K562 (cell line): ENCODE measurements at regions not wholly inside any gene's neighbourhood (a gene's known extent, or its start where the extent isn't known, plus 50 kb on each side); places are given as distances from the start of the nearest gene placed in this dataset.

Experiments used
- ATAC-seq: fragments of 200-7000 bp; cut with Tn5 transposase; 3 replicates; pipeline ENCODE4 v1.9.1; 2020; ENCODE audit warnings: moderate library complexity
- BruUV-seq: library from RNA; stranded (reverse); fragments of 400-500 nt; replicated peaks from 2 replicates; lab custom pipeline; 2021; lab: Mats Ljungman, UMichigan
- CTCF ChIA-PET: fragments of 300-600 bp; formaldehyde crosslinking; extraction: SDS; loops from one replicate; lab custom pipeline; 2021; ENCODE audit warnings: low intra/inter-chr PET ratio; lab: Yijun Ruan, JAX
- POLR2A ChIA-PET: fragments of 300-600, 350-650 bp; sonication (Branson Sonifier 250); formaldehyde crosslinking; extraction: SDS; loops from one replicate; lab custom pipeline; 2021; ENCODE audit warnings: antibody characterized with exemption, inconsistent platforms; lab: Yijun Ruan, JAX
- DNase-seq, 4 experiments: peaks; one replicate each; pipeline versions ENCODE4 v3.0.0 to v3.0.0-alpha.2; 2011 to 2018; ENCODE audit warnings: low spot score in 3 of 4, mixed read lengths in 3 of 4; ENCODE audit errors: extremely low read depth in 1 of 4
- FAIRE-seq: peaks from 2 replicates; lab custom pipeline; 2011; peaks lifted over from hg19 to GRCh38; lab: Jason Lieb, UNC
- H2AFZ ChIP-seq: 2 replicates; pipeline ENCODE4 v1.6.0; 2011; ENCODE audit warnings: low read depth, low read length, control low read depth, inconsistent platforms
- H3K27ac ChIP-seq: fragments of 200-600 bp; 3 replicates; pipeline ENCODE4 v1.8.0; 2011; ENCODE audit warnings: low read depth, mild to moderate bottlenecking, control low read depth, inconsistent platforms, low read length, moderate library complexity, mixed read lengths; ENCODE audit errors: extremely low read depth
- H3K27me3 ChIP-seq, 2 experiments: fragments of 300-600 bp in 1 of 2; 2 replicates in 1 of 2; 3 replicates in 1 of 2; pipeline versions ENCODE4 v1.6.0 to v1.8.0; 2011; ENCODE audit warnings: inconsistent platforms in 2 of 2, low read length in 2 of 2, mild to moderate bottlenecking in 1 of 2, mixed read lengths in 1 of 2, moderate library complexity in 1 of 2; ENCODE audit not compliant: control insufficient read depth in 2 of 2, insufficient read depth in 2 of 2
- H3K36me3 ChIP-seq: fragments of 300-600 bp; 3 replicates; pipeline ENCODE4 v1.8.0; 2011; ENCODE audit warnings: mild to moderate bottlenecking, low read length, inconsistent platforms; ENCODE audit not compliant: control insufficient read depth, insufficient read depth
- H3K4me1 ChIP-seq, 2 experiments: fragments of 200-600 bp in 1 of 2; replicated peaks in 1 of 2; 2 replicates in 1 of 2; 3 replicates in 1 of 2; pipeline versions ENCODE4 v1.5.1 to v1.8.0; 2011; ENCODE audit warnings: inconsistent platforms in 2 of 2, low read length in 2 of 2, mild to moderate bottlenecking in 1 of 2, mixed read lengths in 1 of 2, moderate library complexity in 1 of 2; ENCODE audit not compliant: control insufficient read depth in 2 of 2, insufficient read depth in 2 of 2
- H3K4me2 ChIP-seq: 2 replicates; pipeline ENCODE4 v1.6.1; 2011; ENCODE audit warnings: low read length, control low read depth, inconsistent platforms, mixed read lengths; ENCODE audit not compliant: insufficient read depth
- H3K4me3 ChIP-seq: fragments of 200-600 bp; sonication (generic), shearing (Covaris generic); 2 replicates; pipeline ENCODE4 v1.5.1; 2016; ENCODE audit warnings: control low read depth, inconsistent platforms
- H3K79me2 ChIP-seq: fragments of 200-600 bp; 3 replicates; pipeline ENCODE4 v1.8.0; 2011; ENCODE audit warnings: low read length, inconsistent platforms; ENCODE audit not compliant: control insufficient read depth, insufficient read depth
- H3K9ac ChIP-seq, 2 experiments: 2 replicates each; pipeline versions ENCODE4 v1.6.0 to v1.6.1; 2011; ENCODE audit warnings: low read depth in 2 of 2, low read length in 2 of 2, control low read depth in 1 of 2, inconsistent platforms in 1 of 2, mild to moderate bottlenecking in 1 of 2, mixed read lengths in 1 of 2; ENCODE audit not compliant: insufficient read depth in 1 of 2
- H3K9me1 ChIP-seq: one replicate; pipeline ENCODE4 v1.6.0; 2011; ENCODE audit warnings: inconsistent platforms, mild to moderate bottlenecking, low read length, moderate library complexity; ENCODE audit not compliant: control insufficient read depth, insufficient read depth
- H3K9me3 ChIP-seq: replicated peaks from 2 replicates; pipeline ENCODE4 v1.5.1; 2011; ENCODE audit warnings: low read depth, low read length, inconsistent platforms; ENCODE audit not compliant: control insufficient read depth, insufficient read depth
- H4K20me1 ChIP-seq: replicated peaks from 2 replicates; pipeline ENCODE4 v1.6.1; 2011; ENCODE audit warnings: low read length, inconsistent platforms, mixed read lengths; ENCODE audit not compliant: control insufficient read depth, insufficient read depth
- HMGN3 ChIP-seq: IDR thresholded peaks from 2 replicates; pipeline ENCODE4 v1.6.1; 2011; ENCODE audit warnings: borderline replicate concordance, low read depth, mild to moderate bottlenecking, mixed read lengths, low read length; ENCODE audit not compliant: insufficient read length; ENCODE audit errors: extremely low read depth
- NFRKB ChIP-seq: fragments of 450-650 bp; IDR thresholded peaks from 2 replicates; pipeline ENCODE4 v1.6.1; 2016; ENCODE audit warnings: low read depth
- PCBP1 ChIP-seq: fragments of 200-400 bp; formaldehyde crosslinking; IDR thresholded peaks from 2 replicates; pipeline ENCODE4 v1.6.1; 2018; ENCODE audit warnings: mild to moderate bottlenecking, low read depth, low read length; ENCODE audit not compliant: poor library complexity, severe bottlenecking
- SREBF2 ChIP-seq: sonication (generic); formaldehyde crosslinking; IDR thresholded peaks from 2 replicates; pipeline ENCODE4 v1.4.0; 2020; ENCODE audit warnings: mild to moderate bottlenecking, missing genetic modification reagents
- YY1 ChIP-seq, 3 experiments: IDR thresholded peaks; 2 replicates each; pipeline ENCODE4 v1.6.1; 2011; ENCODE audit warnings: low read length in 2 of 3, mild to moderate bottlenecking in 2 of 3, moderate library complexity in 2 of 3, borderline replicate concordance in 1 of 3, control low read depth in 1 of 3, low read depth in 1 of 3; ENCODE audit not compliant: insufficient read depth in 3 of 3, insufficient replicate concordance in 2 of 3, control insufficient read depth in 1 of 3, insufficient read length in 1 of 3; ENCODE audit errors: extremely low read depth in 1 of 3
- ZBTB5 ChIP-seq: fragments of 450-650 bp; IDR thresholded peaks from 2 replicates; pipeline ENCODE4 v1.6.1; 2017; ENCODE audit warnings: antibody characterized with exemption
- WGBS: fragments of 100-300 bp; shearing (Covaris generic); methylation state at CpG from one replicate; pipeline ENCODE4 v1.1.6; 2016; ENCODE audit warnings: low coverage, mixed read lengths; ENCODE audit not compliant: insufficient coverage; ENCODE audit errors: missing lambda C conversion rate; 5-methylcytosine and 5-hydroxymethylcytosine counted together
- in situ Hi-C: fragments of 300-500 bp; cut with MboI; formaldehyde crosslinking; loops from 4 replicates; pipeline ENCODE4 v1.15.0; 2018; ENCODE audit warnings: inconsistent platforms, mixed read lengths
- intact Hi-C: fragments of 100-400 bp; cut with micrococcal nuclease; formaldehyde crosslinking; loops from 2 replicates; pipeline ENCODE4 v1.14.2; 2022
- TF ChIP-seq, protein P1 (sequence below): sonication (generic); formaldehyde crosslinking; IDR thresholded peaks from 2 replicates; pipeline ENCODE4 v1.4.0; 2020; ENCODE audit warnings: mild to moderate bottlenecking, missing genetic modification reagents
- TF ChIP-seq, protein P2 (sequence below): sonication (generic); formaldehyde crosslinking; IDR thresholded peaks from 2 replicates; pipeline ENCODE4 v1.8.0; 2023; ENCODE audit warnings: mild to moderate bottlenecking, missing genetic modification reagents
- TF ChIP-seq, protein P3 (sequence below): sonication (generic); formaldehyde crosslinking; IDR thresholded peaks from 2 replicates; pipeline ENCODE4 v1.8.1; 2023; ENCODE audit warnings: mild to moderate bottlenecking, missing genetic modification reagents

DNA sequence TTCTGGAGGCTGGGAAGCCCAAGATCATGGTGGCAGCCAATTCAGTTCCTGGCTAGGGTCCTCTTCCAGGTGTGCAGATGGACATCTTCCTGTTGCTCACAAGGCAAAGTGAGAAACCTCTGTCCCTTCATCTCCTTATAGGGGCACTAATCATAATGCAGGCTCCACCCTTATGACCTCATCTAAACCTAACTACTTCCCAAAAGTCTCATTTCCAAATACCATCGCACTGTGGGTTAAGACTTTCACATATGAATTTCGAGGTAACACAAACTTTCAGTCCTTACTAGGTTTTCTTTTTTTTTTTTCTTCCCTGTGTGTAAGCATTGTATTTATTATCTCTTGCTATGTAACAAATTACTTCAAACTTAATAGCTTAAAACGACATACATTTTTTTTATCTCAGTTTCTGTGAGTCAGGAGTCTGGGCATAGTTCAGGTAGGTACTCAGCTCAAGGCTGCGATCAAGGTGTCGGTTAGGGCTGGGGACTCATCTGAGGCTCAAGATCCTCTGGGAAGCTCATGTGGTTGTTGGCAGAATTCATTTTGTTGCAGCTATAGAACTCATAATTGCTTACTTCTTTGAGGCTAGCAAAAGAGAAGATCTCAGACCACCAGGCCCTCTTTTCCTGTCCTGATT, 204.7 kb upstream of the STK26 start (continued):
- TF ChIP-seq ZBTB5 (no peak), NFRKB (no peak), HMGN3 (no peak)
- TF ChIP-seq, protein P1, sequence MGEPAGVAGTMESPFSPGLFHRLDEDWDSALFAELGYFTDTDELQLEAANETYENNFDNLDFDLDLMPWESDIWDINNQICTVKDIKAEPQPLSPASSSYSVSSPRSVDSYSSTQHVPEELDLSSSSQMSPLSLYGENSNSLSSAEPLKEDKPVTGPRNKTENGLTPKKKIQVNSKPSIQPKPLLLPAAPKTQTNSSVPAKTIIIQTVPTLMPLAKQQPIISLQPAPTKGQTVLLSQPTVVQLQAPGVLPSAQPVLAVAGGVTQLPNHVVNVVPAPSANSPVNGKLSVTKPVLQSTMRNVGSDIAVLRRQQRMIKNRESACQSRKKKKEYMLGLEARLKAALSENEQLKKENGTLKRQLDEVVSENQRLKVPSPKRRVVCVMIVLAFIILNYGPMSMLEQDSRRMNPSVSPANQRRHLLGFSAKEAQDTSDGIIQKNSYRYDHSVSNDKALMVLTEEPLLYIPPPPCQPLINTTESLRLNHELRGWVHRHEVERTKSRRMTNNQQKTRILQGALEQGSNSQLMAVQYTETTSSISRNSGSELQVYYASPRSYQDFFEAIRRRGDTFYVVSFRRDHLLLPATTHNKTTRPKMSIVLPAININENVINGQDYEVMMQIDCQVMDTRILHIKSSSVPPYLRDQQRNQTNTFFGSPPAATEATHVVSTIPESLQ: no peak
- TF ChIP-seq, all 486 proteins: peak for 0

- Histone ChIP-seq H3K27ac (no peak overlapping the region), H3K79me2 (peaks cover 37% of the 10 kb centered on the region)
- in situ Hi-C loops: no loop called here
- TF ChIP-seq SREBF2 (no peak), PCBP1 (no peak), YY1 (IDR thresholded peaks at IDR 0.05; ENCODE audit: borderline replicate concordance in 1 of 3, control insufficient read depth in 1 of 3, extremely low read depth in 1 of 3, insufficient read depth in 3 of 3, insufficient read length in 1 of 3, insufficient replicate concordance in 2 of 3, low read depth in 1 of 3, low read length in 2 of 3) (peak in 1 of 3 experiments; percentile 53)
- TF ChIP-seq, protein P2, sequence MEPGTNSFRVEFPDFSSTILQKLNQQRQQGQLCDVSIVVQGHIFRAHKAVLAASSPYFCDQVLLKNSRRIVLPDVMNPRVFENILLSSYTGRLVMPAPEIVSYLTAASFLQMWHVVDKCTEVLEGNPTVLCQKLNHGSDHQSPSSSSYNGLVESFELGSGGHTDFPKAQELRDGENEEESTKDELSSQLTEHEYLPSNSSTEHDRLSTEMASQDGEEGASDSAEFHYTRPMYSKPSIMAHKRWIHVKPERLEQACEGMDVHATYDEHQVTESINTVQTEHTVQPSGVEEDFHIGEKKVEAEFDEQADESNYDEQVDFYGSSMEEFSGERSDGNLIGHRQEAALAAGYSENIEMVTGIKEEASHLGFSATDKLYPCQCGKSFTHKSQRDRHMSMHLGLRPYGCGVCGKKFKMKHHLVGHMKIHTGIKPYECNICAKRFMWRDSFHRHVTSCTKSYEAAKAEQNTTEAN (CRISPR knock-in tag): no peak
- TF ChIP-seq, protein P3, sequence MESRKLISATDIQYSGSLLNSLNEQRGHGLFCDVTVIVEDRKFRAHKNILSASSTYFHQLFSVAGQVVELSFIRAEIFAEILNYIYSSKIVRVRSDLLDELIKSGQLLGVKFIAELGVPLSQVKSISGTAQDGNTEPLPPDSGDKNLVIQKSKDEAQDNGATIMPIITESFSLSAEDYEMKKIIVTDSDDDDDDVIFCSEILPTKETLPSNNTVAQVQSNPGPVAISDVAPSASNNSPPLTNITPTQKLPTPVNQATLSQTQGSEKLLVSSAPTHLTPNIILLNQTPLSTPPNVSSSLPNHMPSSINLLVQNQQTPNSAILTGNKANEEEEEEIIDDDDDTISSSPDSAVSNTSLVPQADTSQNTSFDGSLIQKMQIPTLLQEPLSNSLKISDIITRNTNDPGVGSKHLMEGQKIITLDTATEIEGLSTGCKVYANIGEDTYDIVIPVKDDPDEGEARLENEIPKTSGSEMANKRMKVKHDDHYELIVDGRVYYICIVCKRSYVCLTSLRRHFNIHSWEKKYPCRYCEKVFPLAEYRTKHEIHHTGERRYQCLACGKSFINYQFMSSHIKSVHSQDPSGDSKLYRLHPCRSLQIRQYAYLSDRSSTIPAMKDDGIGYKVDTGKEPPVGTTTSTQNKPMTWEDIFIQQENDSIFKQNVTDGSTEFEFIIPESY (CRISPR knock-in tag): 0 out of 2 replicates have a peak, but pooled peaks have one; percentile 11
- TF ChIP-seq, all 486 proteins: peak for 2
- Histone ChIP-seq H3K4me2 (no peak overlapping the region), H3K9me3 (no peaks in the 10 kb centered on the region; the same call in none of the 2 replicates), H3K27me3 (no peaks in the 10 kb centered on the region), H4K20me1 (no peaks in the 10 kb centered on the region), H2AFZ (no peak overlapping the region), H3K9ac (no peak overlapping the region), H3K4me1 (peaks cover 0 to 2% of the 10 kb centered on the region in 2 experiments; a peak in 2 of 5 replicates), H3K4me3 (no peak overlapping the region), H3K36me3 (peaks cover 73% of the 10 kb centered on the region), H3K9me1 (no peaks in the 10 kb centered on the region)
- FAIRE-seq: no peak
- no TSS peak for BruUV-seq
- 96% methylated on average over 12 of the region's 22 CpGs for WGBS
- ATAC-seq: no peak
- CTCF ChIA-PET: no interaction called here
- intact Hi-C loops: no loop called here
- POLR2A ChIA-PET: no interaction called here
- DNase-seq: no peak
These were observed 201.0 kb upstream of the STK26 start for GRCh38 chrX:131821945-131822622.
